Epithelial cell of esophagus (primary cell): ENCODE measurements at regions not wholly inside any gene's neighbourhood (a gene's known extent, or its start where the extent isn't known, plus 50 kb on each side); places are given as distances from the start of the nearest gene placed in this dataset.
"Not testable (repeated sequence)": the region's sequence is repeated elsewhere in the genome, so short reads cannot be mapped to it uniquely, and the experiment has no call there.

Experiments used
- DNase-seq: peaks from one replicate; pipeline ENCODE4 v3.0.0; 2010; ENCODE audit warnings: low read depth
- H3K4me3 ChIP-seq: 2 replicates; pipeline ENCODE4 v1.5.1; 2011; ENCODE audit warnings: mild to moderate bottlenecking, low read length, control low read depth
- TF ChIP-seq, protein P1 (sequence below): IDR thresholded peaks from 2 replicates; pipeline ENCODE4 v1.5.1; 2011; ENCODE audit warnings: low read depth, mild to moderate bottlenecking, low read length, control low read depth, inconsistent platforms; ENCODE audit not compliant: insufficient read depth; ENCODE audit errors: missing control alignments

DNA sequence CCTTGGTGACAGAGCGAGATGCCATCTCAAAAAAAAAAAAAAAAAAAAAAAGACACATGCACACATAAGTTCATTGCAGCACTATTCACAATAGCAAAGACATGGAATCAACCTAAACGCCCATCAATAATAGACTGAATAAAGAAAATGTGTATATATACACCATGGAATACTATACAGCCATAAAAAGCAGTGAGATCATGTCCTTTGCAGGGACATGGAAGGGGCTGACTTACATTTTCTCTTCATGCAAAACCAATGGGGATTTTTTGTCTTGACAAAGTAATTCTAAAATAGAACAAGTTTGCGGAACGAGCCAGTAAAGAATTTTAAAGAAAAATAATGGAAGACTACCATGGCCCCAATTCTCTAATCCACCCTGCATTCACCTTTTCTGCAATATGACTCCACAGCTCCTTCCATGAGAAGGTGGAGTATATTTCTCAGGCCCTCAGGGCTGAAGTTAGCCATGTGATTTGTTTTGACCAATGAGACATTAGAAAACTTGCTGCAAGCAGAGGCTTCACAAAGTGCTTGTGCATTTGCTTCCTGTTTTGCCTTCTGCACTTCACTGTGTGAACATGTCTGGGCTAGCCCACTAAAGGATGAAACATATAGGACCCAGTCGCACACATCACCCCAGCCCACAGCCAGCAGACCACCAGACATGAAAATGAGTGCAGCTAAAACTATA is 78.8 kb upstream of the NR5A2 start:
- no peak overlapping the region for H3K4me3 ChIP-seq
- DNase-seq, result peak; percentile 90
- TF ChIP-seq, protein P1, sequence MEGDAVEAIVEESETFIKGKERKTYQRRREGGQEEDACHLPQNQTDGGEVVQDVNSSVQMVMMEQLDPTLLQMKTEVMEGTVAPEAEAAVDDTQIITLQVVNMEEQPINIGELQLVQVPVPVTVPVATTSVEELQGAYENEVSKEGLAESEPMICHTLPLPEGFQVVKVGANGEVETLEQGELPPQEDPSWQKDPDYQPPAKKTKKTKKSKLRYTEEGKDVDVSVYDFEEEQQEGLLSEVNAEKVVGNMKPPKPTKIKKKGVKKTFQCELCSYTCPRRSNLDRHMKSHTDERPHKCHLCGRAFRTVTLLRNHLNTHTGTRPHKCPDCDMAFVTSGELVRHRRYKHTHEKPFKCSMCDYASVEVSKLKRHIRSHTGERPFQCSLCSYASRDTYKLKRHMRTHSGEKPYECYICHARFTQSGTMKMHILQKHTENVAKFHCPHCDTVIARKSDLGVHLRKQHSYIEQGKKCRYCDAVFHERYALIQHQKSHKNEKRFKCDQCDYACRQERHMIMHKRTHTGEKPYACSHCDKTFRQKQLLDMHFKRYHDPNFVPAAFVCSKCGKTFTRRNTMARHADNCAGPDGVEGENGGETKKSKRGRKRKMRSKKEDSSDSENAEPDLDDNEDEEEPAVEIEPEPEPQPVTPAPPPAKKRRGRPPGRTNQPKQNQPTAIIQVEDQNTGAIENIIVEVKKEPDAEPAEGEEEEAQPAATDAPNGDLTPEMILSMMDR, result no peak

DNA sequence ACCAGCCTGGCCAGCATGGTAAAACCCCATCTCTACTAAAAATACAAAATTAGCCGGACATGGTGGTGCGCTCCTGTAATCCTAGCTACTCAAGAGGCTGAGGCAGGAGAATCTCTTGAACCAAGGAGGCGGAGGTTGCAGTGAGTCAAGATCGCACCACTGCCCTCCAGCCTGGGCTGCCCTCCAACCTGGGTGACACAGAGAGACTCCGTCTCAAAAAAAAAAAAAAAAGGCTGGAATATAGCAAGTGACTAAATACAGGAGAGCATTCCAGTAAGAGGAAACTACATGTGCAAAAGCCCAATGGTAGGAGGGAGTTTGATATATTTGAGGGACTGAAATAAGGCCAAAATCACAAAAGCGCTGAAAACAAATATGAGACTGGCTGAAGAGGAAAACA is 76.5 kb upstream of the NR5A2 start:
- H3K4me3 ChIP-seq, DNase-seq: not testable (repeated sequence)

DNA sequence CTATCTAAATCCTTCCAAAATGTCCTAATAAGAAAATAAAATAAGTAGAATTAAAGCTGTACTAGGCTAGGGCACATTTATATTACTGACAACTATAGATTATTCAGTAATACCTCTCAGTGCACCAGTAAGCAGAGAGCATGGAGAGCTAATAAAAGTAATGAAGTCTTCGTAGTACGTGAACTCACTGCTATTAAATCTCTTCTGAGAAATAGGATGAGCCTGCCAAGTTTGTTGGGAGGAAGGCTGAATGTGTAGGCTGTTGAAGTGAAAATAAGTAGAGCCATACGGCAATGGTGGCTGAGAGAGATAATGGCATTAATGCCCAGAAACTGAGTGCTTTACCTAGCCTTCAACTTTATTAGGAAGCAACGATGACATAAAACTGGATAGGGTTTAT is 73.9 kb upstream of the NR5A2 start:
- DNase-seq, result no peak
- TF ChIP-seq, protein P1, result no peak
- H3K4me3 ChIP-seq, result no peak overlapping the region

DNA sequence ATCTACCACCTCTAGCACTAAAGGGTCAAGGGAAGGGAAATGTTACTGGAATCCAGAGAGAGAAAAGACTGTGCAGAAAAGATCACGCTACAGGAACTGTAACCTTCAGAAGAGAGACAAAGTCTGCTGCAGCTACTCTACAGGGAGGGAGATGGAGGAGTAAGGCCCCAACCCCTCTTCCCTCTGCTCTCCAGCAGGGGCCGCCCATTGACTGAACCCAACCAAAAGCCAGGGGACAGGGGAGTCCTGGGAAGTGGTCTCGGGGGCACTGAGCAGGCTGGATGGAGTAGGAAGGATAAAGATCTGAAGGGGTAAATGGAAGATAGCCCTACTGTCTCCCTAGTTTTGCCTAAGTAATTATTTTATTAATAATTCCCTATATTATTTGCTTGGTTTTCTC is 72.8 kb upstream of the NR5A2 start:
- DNase-seq, result no peak
- H3K4me3 ChIP-seq, result no peak overlapping the region

DNA sequence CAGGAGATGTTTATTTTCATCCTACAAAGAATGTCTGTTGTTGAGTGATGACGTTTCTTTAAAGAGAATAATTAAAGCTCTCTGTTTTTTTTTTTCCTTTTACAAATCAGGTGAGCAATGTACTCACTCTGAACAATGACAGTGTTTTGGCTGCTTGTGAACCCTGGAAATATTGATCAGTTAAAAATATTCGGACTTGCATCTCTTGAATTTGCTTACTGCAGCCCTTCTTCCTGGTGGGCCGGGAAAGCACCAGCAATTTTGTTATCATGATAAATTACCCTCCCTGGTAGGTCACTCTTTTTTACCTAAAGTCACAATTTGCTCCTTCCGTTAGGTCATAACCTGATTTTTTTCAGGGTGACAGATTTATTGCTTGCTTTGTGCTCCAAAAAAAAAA is 72.3 kb upstream of the NR5A2 start:
- DNase-seq, result no peak
- no peak overlapping the region for H3K4me3 ChIP-seq
- TF ChIP-seq, protein P1, result no peak

More for the DNA sequence above, 72.8 kb upstream of the NR5A2 start:
- TF ChIP-seq, protein P1, result no peak

DNA sequence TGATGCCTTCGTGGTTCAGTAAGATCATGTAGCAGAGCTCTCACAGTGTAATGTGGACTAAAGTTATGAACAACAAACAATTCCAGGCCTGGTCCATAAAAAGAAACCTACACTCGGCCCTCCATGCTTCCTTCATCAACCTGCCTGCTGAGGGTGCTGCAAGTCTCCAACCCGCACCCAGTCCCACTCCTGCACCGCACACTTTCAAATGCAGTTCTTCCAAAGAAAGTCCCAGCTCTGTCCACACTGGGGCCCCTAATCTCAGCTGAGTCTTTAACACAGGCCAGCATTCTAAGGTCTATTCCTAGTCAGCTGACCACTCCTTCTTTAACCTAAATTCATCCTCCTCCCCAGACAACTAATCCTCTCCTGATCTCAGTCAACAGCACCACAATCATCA is 71.5 kb upstream of the NR5A2 start:
- no peak for DNase-seq
- H3K4me3 ChIP-seq, result no peak overlapping the region
- TF ChIP-seq, protein P1, result no peak

DNA sequence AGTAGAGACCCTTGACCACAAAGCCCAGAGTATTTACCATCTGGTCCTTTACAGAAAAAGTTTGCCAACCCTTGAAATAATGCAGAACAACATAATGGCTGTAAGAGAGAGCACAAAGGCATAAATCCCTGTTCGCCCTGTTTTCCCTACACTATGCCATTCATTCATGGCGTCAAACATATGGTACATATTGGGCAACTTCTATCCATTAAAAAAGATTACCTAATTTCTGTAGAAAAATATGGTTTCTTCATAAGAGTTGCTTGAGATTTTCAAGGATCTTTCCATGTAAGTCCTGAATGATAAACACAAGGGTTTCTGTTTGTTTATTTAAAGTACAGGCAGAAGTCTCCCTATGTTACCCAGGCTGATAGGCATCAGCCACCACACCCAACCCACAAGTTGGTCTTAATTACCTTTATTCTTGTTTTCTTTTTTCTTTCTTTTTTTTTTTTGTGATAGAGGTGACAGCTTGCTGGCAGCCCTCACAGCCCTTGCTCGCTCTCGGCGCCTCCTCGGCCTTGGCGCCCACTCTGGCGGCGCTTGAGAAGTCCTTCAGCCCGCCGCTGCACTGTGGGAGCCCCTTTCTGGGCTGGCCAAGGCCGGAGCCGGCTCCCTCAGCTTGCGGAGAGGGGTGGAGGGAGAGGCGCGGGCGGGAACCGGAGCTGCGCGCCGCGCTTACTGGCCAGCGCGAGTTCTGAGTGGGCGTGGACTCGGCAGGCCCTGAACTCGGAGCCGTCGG is 68.3 kb upstream of the NR5A2 start:
- TF ChIP-seq, protein P1, result no peak
- no peak overlapping the region for H3K4me3 ChIP-seq
- DNase-seq, result no peak
